ENCODE measurements at regions not wholly inside any gene's neighbourhood (a gene's known extent, or its start where the extent isn't known, plus 50 kb on each side); places are given as distances from the start of the nearest gene placed in this dataset.

DNA sequence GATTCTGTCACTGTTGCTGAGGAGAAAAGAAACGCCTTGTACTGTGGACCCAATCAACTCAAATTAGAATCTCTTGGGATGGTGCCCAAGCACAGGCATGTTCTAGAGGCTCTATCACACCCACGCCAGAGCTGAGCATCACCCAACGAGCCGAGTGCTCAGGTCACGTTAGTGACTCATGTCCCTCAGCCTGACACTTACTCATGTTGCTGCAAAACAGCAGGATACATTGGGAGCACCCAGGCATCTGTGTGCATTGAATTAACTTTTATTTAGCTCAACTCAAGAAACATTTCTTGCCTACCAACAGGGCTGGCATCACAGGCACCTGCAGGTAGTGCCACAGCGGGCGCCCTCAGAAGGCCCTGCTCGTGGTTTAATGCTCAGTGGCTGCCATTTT is 149.8 kb downstream of the ETS2 start:
- peaks cover 40% of the 10 kb centered on the region for H3K4me1 Mint-ChIP-seq (ENCODE audit: unreplicated experiment)
- H3K36me3 Mint-ChIP-seq (ENCODE audit: low read depth, unreplicated experiment): no peaks in the 10 kb centered on the region
- H3K27me3 Mint-ChIP-seq (ENCODE audit: unreplicated experiment): no peaks in the 10 kb centered on the region
- DNase-seq (ENCODE audit: low spot score): no peak
- no peak overlapping the region for H3K27ac Mint-ChIP-seq (ENCODE audit: unreplicated experiment)
- TF ChIP-seq, protein P1, sequence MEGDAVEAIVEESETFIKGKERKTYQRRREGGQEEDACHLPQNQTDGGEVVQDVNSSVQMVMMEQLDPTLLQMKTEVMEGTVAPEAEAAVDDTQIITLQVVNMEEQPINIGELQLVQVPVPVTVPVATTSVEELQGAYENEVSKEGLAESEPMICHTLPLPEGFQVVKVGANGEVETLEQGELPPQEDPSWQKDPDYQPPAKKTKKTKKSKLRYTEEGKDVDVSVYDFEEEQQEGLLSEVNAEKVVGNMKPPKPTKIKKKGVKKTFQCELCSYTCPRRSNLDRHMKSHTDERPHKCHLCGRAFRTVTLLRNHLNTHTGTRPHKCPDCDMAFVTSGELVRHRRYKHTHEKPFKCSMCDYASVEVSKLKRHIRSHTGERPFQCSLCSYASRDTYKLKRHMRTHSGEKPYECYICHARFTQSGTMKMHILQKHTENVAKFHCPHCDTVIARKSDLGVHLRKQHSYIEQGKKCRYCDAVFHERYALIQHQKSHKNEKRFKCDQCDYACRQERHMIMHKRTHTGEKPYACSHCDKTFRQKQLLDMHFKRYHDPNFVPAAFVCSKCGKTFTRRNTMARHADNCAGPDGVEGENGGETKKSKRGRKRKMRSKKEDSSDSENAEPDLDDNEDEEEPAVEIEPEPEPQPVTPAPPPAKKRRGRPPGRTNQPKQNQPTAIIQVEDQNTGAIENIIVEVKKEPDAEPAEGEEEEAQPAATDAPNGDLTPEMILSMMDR (IDR thresholded peaks at IDR 0.05; ENCODE audit: unreplicated experiment): no peak
- no peaks in the 10 kb centered on the region for H3K9me3 Mint-ChIP-seq (ENCODE audit: unreplicated experiment)
- H3K4me3 Mint-ChIP-seq (ENCODE audit: unreplicated experiment): no peak overlapping the region

DNA sequence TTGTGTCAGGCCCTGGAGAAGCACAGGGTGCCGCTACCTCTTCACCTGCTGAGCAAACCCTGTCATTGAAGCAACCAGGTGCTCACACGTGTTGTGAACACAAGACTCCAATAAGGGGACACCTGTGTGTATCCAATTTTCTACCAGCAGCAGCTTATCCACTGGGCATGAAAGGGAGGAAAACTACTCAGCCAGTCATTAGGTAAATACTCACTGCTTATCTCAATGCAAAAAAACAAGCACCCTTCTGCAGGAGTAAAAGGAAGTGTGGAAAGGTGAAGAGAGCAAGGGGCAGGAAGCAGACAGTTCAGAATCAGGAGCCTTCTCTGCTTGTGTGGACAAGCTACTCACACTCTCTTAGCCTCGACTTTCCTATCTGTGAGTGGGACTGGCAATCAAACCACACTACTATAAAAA is 148.9 kb downstream of the ETS2 start:
- TF ChIP-seq, protein P1 (IDR thresholded peaks at IDR 0.05; ENCODE audit: unreplicated experiment): no peak
- H3K36me3 Mint-ChIP-seq (ENCODE audit: low read depth, unreplicated experiment): no peaks in the 10 kb centered on the region
- no peak overlapping the region for H3K4me3 Mint-ChIP-seq (ENCODE audit: unreplicated experiment)
- DNase-seq (ENCODE audit: low spot score): no peak
- H3K9me3 Mint-ChIP-seq (ENCODE audit: unreplicated experiment): no peaks in the 10 kb centered on the region
- peaks cover 34% of the 10 kb centered on the region for H3K4me1 Mint-ChIP-seq (ENCODE audit: unreplicated experiment)
- no peak overlapping the region for H3K27ac Mint-ChIP-seq (ENCODE audit: unreplicated experiment)
- H3K27me3 Mint-ChIP-seq (ENCODE audit: unreplicated experiment): no peaks in the 10 kb centered on the region

DNA sequence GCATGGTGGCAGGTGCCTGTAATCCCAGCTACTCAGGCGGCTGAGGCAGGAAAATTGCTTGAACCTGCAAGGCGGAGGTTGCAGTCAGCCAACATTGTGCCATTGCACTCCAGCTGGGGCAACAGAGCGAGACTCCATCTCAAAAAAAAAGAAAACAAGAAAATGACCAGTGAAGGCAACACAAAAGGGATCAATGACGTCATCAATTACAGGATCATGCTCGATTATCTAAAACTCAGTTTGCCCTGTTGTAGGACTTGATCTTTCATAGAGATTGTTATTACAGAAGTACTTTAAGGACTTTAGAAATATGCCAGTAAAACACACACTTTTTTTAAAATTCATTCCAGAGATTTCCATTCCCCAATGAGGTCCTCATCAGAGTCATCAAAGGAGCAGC is 147.8 kb downstream of the ETS2 start:
- Mint-ChIP-seq H3K4me1 (ENCODE audit: unreplicated experiment) (peaks cover 28% of the 10 kb centered on the region), H3K27ac (ENCODE audit: unreplicated experiment) (no peak overlapping the region), H3K27me3 (ENCODE audit: unreplicated experiment) (no peaks in the 10 kb centered on the region), H3K4me3 (ENCODE audit: unreplicated experiment) (no peak overlapping the region), H3K36me3 (ENCODE audit: low read depth, unreplicated experiment) (no peaks in the 10 kb centered on the region), H3K9me3 (ENCODE audit: unreplicated experiment) (no peaks in the 10 kb centered on the region)
- TF ChIP-seq, protein P1 (IDR thresholded peaks at IDR 0.05; ENCODE audit: unreplicated experiment): no peak
- no peak for DNase-seq (ENCODE audit: low spot score)

DNA sequence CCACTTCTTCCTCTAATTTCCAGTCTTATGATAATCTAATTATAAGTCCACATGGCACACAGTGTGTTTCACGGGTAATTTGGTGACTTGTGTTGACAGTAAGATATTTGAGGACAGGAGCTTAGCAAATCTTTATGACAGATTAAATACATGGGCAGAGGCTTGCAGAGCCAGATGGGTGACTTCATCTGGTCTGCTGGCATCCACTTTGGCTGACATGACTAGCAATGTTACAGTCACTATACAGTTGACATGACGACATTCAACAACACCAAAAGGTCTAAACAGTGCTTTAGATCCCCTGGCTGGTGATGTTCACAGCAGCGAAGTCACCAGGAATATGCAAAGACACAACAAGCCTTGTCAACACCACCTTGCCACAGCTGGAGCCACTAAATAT is 147.2 kb downstream of the ETS2 start:
- Mint-ChIP-seq H3K4me3 (ENCODE audit: unreplicated experiment) (no peak overlapping the region), H3K27ac (ENCODE audit: unreplicated experiment) (no peak overlapping the region), H3K4me1 (ENCODE audit: unreplicated experiment) (peaks cover 26% of the 10 kb centered on the region), H3K9me3 (ENCODE audit: unreplicated experiment) (no peaks in the 10 kb centered on the region), H3K27me3 (ENCODE audit: unreplicated experiment) (no peaks in the 10 kb centered on the region), H3K36me3 (ENCODE audit: low read depth, unreplicated experiment) (no peaks in the 10 kb centered on the region)
- no peak for DNase-seq (ENCODE audit: low spot score)
- TF ChIP-seq, protein P1 (IDR thresholded peaks at IDR 0.05; ENCODE audit: unreplicated experiment): no peak

DNA sequence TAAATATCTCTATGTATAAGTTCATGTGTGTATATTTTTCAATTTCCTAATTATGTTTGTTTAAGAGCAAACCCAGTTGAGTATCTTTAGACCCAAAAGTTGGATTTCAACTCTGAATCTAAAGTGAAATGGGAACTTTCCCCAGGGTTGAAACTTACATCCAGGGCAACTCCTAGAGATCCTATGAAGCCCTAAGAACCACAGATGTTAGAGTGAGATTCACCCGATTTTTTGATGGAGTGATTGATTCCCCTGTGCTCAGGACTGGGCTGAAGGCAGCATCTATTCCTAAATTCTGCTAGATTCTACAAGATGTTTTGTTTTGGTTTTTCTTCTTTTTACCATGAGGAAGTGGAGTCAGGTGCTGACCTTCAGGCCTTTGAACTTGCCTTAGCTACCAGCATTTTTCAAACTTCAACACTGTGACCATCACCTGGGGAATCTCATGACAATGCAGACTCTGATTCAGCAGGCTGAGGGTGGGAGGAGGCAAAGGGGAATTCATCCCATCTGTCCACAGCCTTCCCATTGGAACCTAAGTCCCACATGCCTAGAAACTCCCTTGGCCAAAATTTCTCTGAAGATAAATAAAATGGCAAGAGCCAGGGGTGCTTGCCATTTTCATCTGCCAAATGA is 145.5 kb downstream of the ETS2 start:
- Mint-ChIP-seq H3K27me3 (ENCODE audit: unreplicated experiment) (no peaks in the 10 kb centered on the region), H3K9me3 (ENCODE audit: unreplicated experiment) (no peaks in the 10 kb centered on the region), H3K36me3 (ENCODE audit: low read depth, unreplicated experiment) (no peaks in the 10 kb centered on the region), H3K4me1 (ENCODE audit: unreplicated experiment) (peaks cover 11% of the 10 kb centered on the region), H3K4me3 (ENCODE audit: unreplicated experiment) (no peak overlapping the region), H3K27ac (ENCODE audit: unreplicated experiment) (no peak overlapping the region)
- no peak for DNase-seq (ENCODE audit: low spot score)
- TF ChIP-seq, protein P1 (IDR thresholded peaks at IDR 0.05; ENCODE audit: unreplicated experiment): no peak
